ENCODE measurements at regions not wholly inside any gene's neighbourhood (a gene's known extent, or its start where the extent isn't known, plus 50 kb on each side); places are given as distances from the start of the nearest gene placed in this dataset.
"Not testable (repeated sequence)": the region's sequence is repeated elsewhere in the genome, so short reads cannot be mapped to it uniquely, and the experiment has no call there.

GRCh38 chr9:31574006-31574765 lies 810.3 kb upstream of the ACO1 start:
- no peak for DNase-seq (ENCODE audit: low spot score)

GRCh38 chr9:31582071-31582470 lies 802.4 kb upstream of the ACO1 start:
- DNase-seq (ENCODE audit: low spot score): no peak

- no peak for DNase-seq (ENCODE audit: low spot score)
Observed at GRCh38 chr9:31582561-31582960, 801.9 kb upstream of the ACO1 start.

- no peak for DNase-seq (ENCODE audit: low spot score)
Observed at GRCh38 chr9:31585158-31585557, 799.3 kb upstream of the ACO1 start.

- no peak for DNase-seq (ENCODE audit: low spot score)
Observed at GRCh38 chr9:31587146-31587545, 797.3 kb upstream of the ACO1 start.

- no peak for DNase-seq (ENCODE audit: low spot score)
Observed at GRCh38 chr9:31588006-31588405, 796.4 kb upstream of the ACO1 start.

GRCh38 chr9:31588756-31589155 lies 795.7 kb upstream of the ACO1 start:
- no peak for DNase-seq (ENCODE audit: low spot score)

- no peak for DNase-seq (ENCODE audit: low spot score)
Observed at GRCh38 chr9:31590091-31590490, 794.4 kb upstream of the ACO1 start.

GRCh38 chr9:31597086-31597485 lies 787.4 kb upstream of the ACO1 start:
- not testable (repeated sequence) for DNase-seq (ENCODE audit: low spot score)

- no peak for DNase-seq (ENCODE audit: low spot score)
Observed at GRCh38 chr9:31597977-31598376, 786.5 kb upstream of the ACO1 start.

- no peak for DNase-seq (ENCODE audit: low spot score)
Observed at GRCh38 chr9:31601666-31602065, 782.8 kb upstream of the ACO1 start.

- DNase-seq (ENCODE audit: low spot score): no peak
Observed at GRCh38 chr9:31604531-31604930, 779.9 kb upstream of the ACO1 start.

GRCh38 chr9:31605164-31605563 lies 779.3 kb upstream of the ACO1 start:
- no peak for DNase-seq (ENCODE audit: low spot score)

- no peak for DNase-seq (ENCODE audit: low spot score)
Observed at GRCh38 chr9:31606678-31607077, 777.8 kb upstream of the ACO1 start.

GRCh38 chr9:31608416-31608815 lies 776.0 kb upstream of the ACO1 start:
- no peak for DNase-seq (ENCODE audit: low spot score)

- DNase-seq (ENCODE audit: low spot score): no peak
Observed at GRCh38 chr9:31608881-31609280, 775.6 kb upstream of the ACO1 start.

- DNase-seq (ENCODE audit: low spot score): no peak
Observed at GRCh38 chr9:31612336-31613030, 772.0 kb upstream of the ACO1 start.

GRCh38 chr9:31615966-31616365 lies 768.5 kb upstream of the ACO1 start:
- no peak for DNase-seq (ENCODE audit: low spot score)

- DNase-seq (ENCODE audit: low spot score): no peak
Observed at GRCh38 chr9:31623511-31623910, 760.9 kb upstream of the ACO1 start.

GRCh38 chr9:31629292-31629691 lies 755.2 kb upstream of the ACO1 start:
- no peak for DNase-seq (ENCODE audit: low spot score)

- no peak for DNase-seq (ENCODE audit: low spot score)
Observed at GRCh38 chr9:31637265-31637664, 747.2 kb upstream of the ACO1 start.

GRCh38 chr9:31637861-31638260 lies 746.6 kb upstream of the ACO1 start:
- DNase-seq (ENCODE audit: low spot score): no peak

- no peak for DNase-seq (ENCODE audit: low spot score)
Observed at GRCh38 chr9:31639451-31639850, 745.0 kb upstream of the ACO1 start.

GRCh38 chr9:31669311-31669710 lies 715.1 kb upstream of the ACO1 start:
- DNase-seq (ENCODE audit: low spot score): no peak

Measured in left forelimb (tissue), 1 donor.